ENCODE measurements at regions not wholly inside any gene's neighbourhood (a gene's known extent, or its start where the extent isn't known, plus 50 kb on each side); places are given as distances from the start of the nearest gene placed in this dataset.
"Not testable (repeated sequence)": the region's sequence is repeated elsewhere in the genome, so short reads cannot be mapped to it uniquely, and the experiment has no call there.

- peak in 1 of 2 donors; percentile 36 for DNase-seq (ENCODE audit: low read depth in 2 of 2)
Observed at GRCh38 chr1:88608139-88608943, 75.7 kb upstream of the PKN2 start.

GRCh38 chr1:88609051-88609450 lies 75.0 kb upstream of the PKN2 start:
- DNase-seq (ENCODE audit: low read depth in 2 of 2) = no peak

- DNase-seq (ENCODE audit: low read depth in 2 of 2) = no peak
Observed at GRCh38 chr1:88610687-88611086, 73.4 kb upstream of the PKN2 start.

- no peak for DNase-seq (ENCODE audit: low read depth in 2 of 2)
Observed at GRCh38 chr1:88612292-88612691, 71.8 kb upstream of the PKN2 start.

GRCh38 chr1:88612773-88613172 lies 71.3 kb upstream of the PKN2 start:
- no peak for DNase-seq (ENCODE audit: low read depth in 2 of 2)

GRCh38 chr1:88618331-88618730 lies 65.7 kb upstream of the PKN2 start:
- no peak for DNase-seq (ENCODE audit: low read depth in 2 of 2)

- not testable (repeated sequence) for DNase-seq (ENCODE audit: low read depth in 2 of 2)
Observed at GRCh38 chr1:88623101-88623500, 61.0 kb upstream of the PKN2 start.
